Stomach (tissue), 4 donors: ENCODE measurements at regions not wholly inside any gene's neighbourhood (a gene's known extent, or its start where the extent isn't known, plus 50 kb on each side); places are given as distances from the start of the nearest gene placed in this dataset.

Experiments
- EP300 ChIP-seq: sonication (generic); formaldehyde crosslinking; IDR thresholded peaks from one replicate; pipeline ENCODE4 v1.6.1; 2017; ENCODE audit warnings: antibody characterized with exemption
- POLR2AphosphoS5 ChIP-seq, 3 donors: sonication (generic); formaldehyde crosslinking; IDR thresholded peaks; one replicate each; pipeline ENCODE4 v1.6.1; 2016; ENCODE audit warnings: antibody characterized with exemption in 3 of 3
- TF ChIP-seq, protein P1 (sequence below), 7 experiments: fragments of 450-650 bp in 4 of 7; fragments of 200-600 bp in 3 of 7; sonication (generic) in 3 of 7; IDR thresholded peaks; one replicate each; pipeline ENCODE4 v1.5.1; 2016 to 2019; ENCODE audit warnings: antibody characterized with exemption in 7 of 7, control low read depth in 2 of 7, mild to moderate bottlenecking in 1 of 7

DNA sequence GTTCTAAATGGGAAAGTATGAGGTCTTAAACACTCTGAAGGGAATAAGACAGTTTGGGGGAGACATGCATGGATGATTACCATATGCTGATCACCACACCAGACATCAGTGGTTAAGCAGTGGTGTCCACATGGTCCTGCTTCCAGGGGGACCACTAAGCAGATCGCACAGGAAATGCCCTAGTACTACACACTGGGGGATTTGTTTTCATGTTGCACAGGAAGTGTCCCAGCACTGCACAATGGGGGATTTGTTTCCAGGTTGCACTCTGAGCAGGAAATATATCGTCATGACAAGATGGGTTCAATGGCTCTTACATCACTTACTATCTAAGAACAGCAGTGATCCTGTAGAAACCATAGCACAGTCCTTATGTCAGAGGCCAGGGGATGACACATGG is 245.5 kb downstream of the BCL11B start:
- TF ChIP-seq, protein P1, sequence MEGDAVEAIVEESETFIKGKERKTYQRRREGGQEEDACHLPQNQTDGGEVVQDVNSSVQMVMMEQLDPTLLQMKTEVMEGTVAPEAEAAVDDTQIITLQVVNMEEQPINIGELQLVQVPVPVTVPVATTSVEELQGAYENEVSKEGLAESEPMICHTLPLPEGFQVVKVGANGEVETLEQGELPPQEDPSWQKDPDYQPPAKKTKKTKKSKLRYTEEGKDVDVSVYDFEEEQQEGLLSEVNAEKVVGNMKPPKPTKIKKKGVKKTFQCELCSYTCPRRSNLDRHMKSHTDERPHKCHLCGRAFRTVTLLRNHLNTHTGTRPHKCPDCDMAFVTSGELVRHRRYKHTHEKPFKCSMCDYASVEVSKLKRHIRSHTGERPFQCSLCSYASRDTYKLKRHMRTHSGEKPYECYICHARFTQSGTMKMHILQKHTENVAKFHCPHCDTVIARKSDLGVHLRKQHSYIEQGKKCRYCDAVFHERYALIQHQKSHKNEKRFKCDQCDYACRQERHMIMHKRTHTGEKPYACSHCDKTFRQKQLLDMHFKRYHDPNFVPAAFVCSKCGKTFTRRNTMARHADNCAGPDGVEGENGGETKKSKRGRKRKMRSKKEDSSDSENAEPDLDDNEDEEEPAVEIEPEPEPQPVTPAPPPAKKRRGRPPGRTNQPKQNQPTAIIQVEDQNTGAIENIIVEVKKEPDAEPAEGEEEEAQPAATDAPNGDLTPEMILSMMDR (IDR thresholded peaks at IDR 0.05) = no peak
- TF ChIP-seq EP300 (no peak), POLR2AphosphoS5 (IDR thresholded peaks at IDR 0.05) (no peak)
